Thoracic aorta (tissue), 2 donors: ENCODE measurements at regions not wholly inside any gene's neighbourhood (a gene's known extent, or its start where the extent isn't known, plus 50 kb on each side); places are given as distances from the start of the nearest gene placed in this dataset.

Source experiments
- ATAC-seq: fragments of 150-250 bp; one replicate; pipeline ENCODE4 v1.8.0; 2017; ENCODE audit warnings: low read depth; ENCODE audit not compliant: insufficient number of reproducible peaks, low FRiP score
- DNase-seq: peaks from one replicate; pipeline ENCODE4 v3.0.0-alpha.2; 2020; ENCODE audit warnings: low spot score
- H3K27ac ChIP-seq, 2 donors: fragments of 200-600 bp; sonication (generic); 1 replicate in 1 of 2; 2 replicates in 1 of 2; pipeline ENCODE4 v1.5.1; 2016; ENCODE audit warnings: mild to moderate bottlenecking in 2 of 2, moderate library complexity in 2 of 2
- H3K27me3 ChIP-seq: fragments of 200-600 bp; sonication (generic); replicated peaks from 2 replicates; pipeline ENCODE4 v1.6.0; 2016; ENCODE audit warnings: mild to moderate bottlenecking; ENCODE audit not compliant: insufficient read depth
- H3K36me3 ChIP-seq: fragments of 200-600 bp; sonication (generic); one replicate; pipeline ENCODE4 v1.5.1; 2016
- H3K4me1 ChIP-seq, 2 donors: fragments of 200-600 bp; sonication (generic); 1 replicate in 1 of 2; 2 replicates in 1 of 2; pipeline versions ENCODE4 v1.5.1 to v1.6.0; 2016; ENCODE audit warnings: low read depth in 2 of 2, mild to moderate bottlenecking in 1 of 2; ENCODE audit not compliant: control insufficient read depth in 1 of 2
- H3K4me3 ChIP-seq: fragments of 200-600 bp; sonication (generic); 2 replicates; pipeline ENCODE4 v1.5.1; 2016; ENCODE audit warnings: mild to moderate bottlenecking
- H3K9me3 ChIP-seq: fragments of 200-600 bp; sonication (generic); 2 replicates; pipeline ENCODE4 v1.5.1; 2016
- CTCF ChIP-seq: fragments of 200-600 bp; sonication (generic); IDR thresholded peaks from one replicate; pipeline ENCODE4 v1.5.1; 2019; ENCODE audit warnings: antibody characterized with exemption

GRCh38 chr18:25445430-25445829 lies 93.5 kb upstream of the ZNF521 start:
- TF ChIP-seq CTCF = no peak
- no peak for DNase-seq

GRCh38 chr18:25443776-25444175 lies 91.8 kb upstream of the ZNF521 start:
- ATAC-seq = no peak
- Histone ChIP-seq H3K9me3 (no peaks in the 10 kb centered on the region), H3K4me3 (no peak overlapping the region), H3K4me1 (peaks cover 0 to 4% of the 10 kb centered on the region in 2 donors), H3K27me3 (no peaks in the 10 kb centered on the region), H3K36me3 (no peaks in the 10 kb centered on the region), H3K27ac (no peak overlapping the region)
- TF ChIP-seq CTCF = no peak
- no peak for DNase-seq

More at GRCh38 chr18:25445430-25445829, 93.5 kb upstream of the ZNF521 start:
- H3K4me1 ChIP-seq = peaks cover 2 to 14% of the 10 kb centered on the region in 2 donors
- H3K27me3 ChIP-seq = no peaks in the 10 kb centered on the region
- no peaks in the 10 kb centered on the region for H3K36me3 ChIP-seq
- no peak overlapping the region for H3K4me3 ChIP-seq
- no peak for ATAC-seq
- no peak overlapping the region for H3K27ac ChIP-seq
- H3K9me3 ChIP-seq = no peaks in the 10 kb centered on the region

- Histone ChIP-seq H3K27ac (no peak overlapping the region), H3K27me3 (no peaks in the 10 kb centered on the region), H3K4me1 (no peaks in the 10 kb centered on the region), H3K4me3 (no peak overlapping the region), H3K9me3 (no peaks in the 10 kb centered on the region), H3K36me3 (no peaks in the 10 kb centered on the region)
- ATAC-seq (no peak), DNase-seq (no peak)
- TF ChIP-seq CTCF = no peak
Measured at GRCh38 chr18:25435149-25435782, 83.3 kb upstream of the ZNF521 start.

- Histone ChIP-seq H3K27ac (no peak overlapping the region), H3K4me3 (no peak overlapping the region), H3K9me3 (no peaks in the 10 kb centered on the region), H3K27me3 (no peaks in the 10 kb centered on the region), H3K4me1 (no peaks in the 10 kb centered on the region), H3K36me3 (no peaks in the 10 kb centered on the region)
- TF ChIP-seq CTCF = no peak
- no peak for DNase-seq
- no peak for ATAC-seq
Measured at GRCh38 chr18:25434745-25435144, 82.8 kb upstream of the ZNF521 start.

- Histone ChIP-seq H3K27ac (no peak overlapping the region), H3K4me1 (no peaks in the 10 kb centered on the region), H3K27me3 (no peaks in the 10 kb centered on the region), H3K4me3 (no peak overlapping the region), H3K36me3 (no peaks in the 10 kb centered on the region), H3K9me3 (no peaks in the 10 kb centered on the region)
- no peak for DNase-seq
- no peak for TF ChIP-seq CTCF
- no peak for ATAC-seq
Measured at GRCh38 chr18:25433590-25433989, 81.6 kb upstream of the ZNF521 start.
